Gastroesophageal sphincter (tissue), 3 donors: ENCODE measurements at regions not wholly inside any gene's neighbourhood (a gene's known extent, or its start where the extent isn't known, plus 50 kb on each side); places are given as distances from the start of the nearest gene placed in this dataset.

ENCODE experiments used
- EP300 ChIP-seq: sonication (generic); formaldehyde crosslinking; IDR thresholded peaks from one replicate; pipeline ENCODE4 v1.6.1; 2017; ENCODE audit warnings: antibody characterized with exemption, mild to moderate bottlenecking
- POLR2A ChIP-seq, 2 donors: fragments of 450-650 bp; IDR thresholded peaks; one replicate each; pipeline ENCODE4 v1.6.1; 2017; ENCODE audit warnings: antibody characterized with exemption in 2 of 2, mild to moderate bottlenecking in 2 of 2, moderate library complexity in 1 of 2
- POLR2AphosphoS5 ChIP-seq: sonication (generic); formaldehyde crosslinking; IDR thresholded peaks from one replicate; pipeline ENCODE4 v1.6.1; 2017; ENCODE audit warnings: antibody characterized with exemption
- TF ChIP-seq, protein P1 (sequence below), 4 experiments: fragments of 200-600 bp in 2 of 4; fragments of 450-650 bp in 2 of 4; sonication (generic) in 1 of 4; IDR thresholded peaks; one replicate each; pipeline ENCODE4 v1.5.1; 2017 to 2019; ENCODE audit warnings: antibody characterized with exemption in 4 of 4, mild to moderate bottlenecking in 2 of 4, moderate library complexity in 2 of 4

DNA sequence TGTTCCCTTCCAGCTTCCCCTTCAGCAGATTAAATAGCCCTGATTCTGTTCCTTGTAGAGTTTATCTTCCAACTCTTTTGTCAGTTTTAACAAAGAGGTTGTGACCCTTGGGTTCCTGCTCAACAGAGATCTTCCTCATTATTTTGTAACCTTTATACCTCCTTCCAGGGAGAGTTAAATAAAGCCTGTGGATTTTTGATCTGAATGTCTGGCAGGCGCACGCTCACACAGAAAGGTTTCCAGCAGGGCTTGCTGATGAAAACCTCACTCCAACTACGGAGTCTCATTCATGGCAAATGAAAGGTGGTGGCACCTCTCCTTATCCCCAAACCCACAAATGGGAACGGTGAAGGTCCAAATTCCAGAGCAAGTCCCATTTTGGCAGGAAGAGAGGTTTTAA is 129.0 kb downstream of the SREK1 start:
- no peak for TF ChIP-seq POLR2A (IDR thresholded peaks at IDR 0.05)
- no peak for TF ChIP-seq POLR2AphosphoS5
- TF ChIP-seq, protein P1, sequence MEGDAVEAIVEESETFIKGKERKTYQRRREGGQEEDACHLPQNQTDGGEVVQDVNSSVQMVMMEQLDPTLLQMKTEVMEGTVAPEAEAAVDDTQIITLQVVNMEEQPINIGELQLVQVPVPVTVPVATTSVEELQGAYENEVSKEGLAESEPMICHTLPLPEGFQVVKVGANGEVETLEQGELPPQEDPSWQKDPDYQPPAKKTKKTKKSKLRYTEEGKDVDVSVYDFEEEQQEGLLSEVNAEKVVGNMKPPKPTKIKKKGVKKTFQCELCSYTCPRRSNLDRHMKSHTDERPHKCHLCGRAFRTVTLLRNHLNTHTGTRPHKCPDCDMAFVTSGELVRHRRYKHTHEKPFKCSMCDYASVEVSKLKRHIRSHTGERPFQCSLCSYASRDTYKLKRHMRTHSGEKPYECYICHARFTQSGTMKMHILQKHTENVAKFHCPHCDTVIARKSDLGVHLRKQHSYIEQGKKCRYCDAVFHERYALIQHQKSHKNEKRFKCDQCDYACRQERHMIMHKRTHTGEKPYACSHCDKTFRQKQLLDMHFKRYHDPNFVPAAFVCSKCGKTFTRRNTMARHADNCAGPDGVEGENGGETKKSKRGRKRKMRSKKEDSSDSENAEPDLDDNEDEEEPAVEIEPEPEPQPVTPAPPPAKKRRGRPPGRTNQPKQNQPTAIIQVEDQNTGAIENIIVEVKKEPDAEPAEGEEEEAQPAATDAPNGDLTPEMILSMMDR (IDR thresholded peaks at IDR 0.05): no peak
- TF ChIP-seq EP300: no peak
